Stimulated activated CD4-positive, alpha-beta T cell treated with anti-CD3 and anti-CD28 coated beads, Interleukin-4, amount 100 ng/mL, for 48 hours (primary cell): ENCODE measurements at regions not wholly inside any gene's neighbourhood (a gene's known extent, or its start where the extent isn't known, plus 50 kb on each side); places are given as distances from the start of the nearest gene placed in this dataset.
A peak's percentile ranks its signal among the peaks of the same experiment; 100 is the strongest.

Experiments used
- DNase-seq, 2 donors: peaks; one replicate each; pipeline ENCODE4 v3.0.0-alpha.2; 2020; ENCODE audit warnings: low read depth in 2 of 2

GRCh38 chr17:79398441-79398840 lies 212.4 kb downstream of the RBFOX3 start:
- DNase-seq = no peak

- DNase-seq = no peak
These were observed 214.2 kb downstream of the RBFOX3 start for GRCh38 chr17:79396696-79397095.

- DNase-seq = no peak
These were observed 215.3 kb downstream of the RBFOX3 start for GRCh38 chr17:79395545-79395944.

DNA sequence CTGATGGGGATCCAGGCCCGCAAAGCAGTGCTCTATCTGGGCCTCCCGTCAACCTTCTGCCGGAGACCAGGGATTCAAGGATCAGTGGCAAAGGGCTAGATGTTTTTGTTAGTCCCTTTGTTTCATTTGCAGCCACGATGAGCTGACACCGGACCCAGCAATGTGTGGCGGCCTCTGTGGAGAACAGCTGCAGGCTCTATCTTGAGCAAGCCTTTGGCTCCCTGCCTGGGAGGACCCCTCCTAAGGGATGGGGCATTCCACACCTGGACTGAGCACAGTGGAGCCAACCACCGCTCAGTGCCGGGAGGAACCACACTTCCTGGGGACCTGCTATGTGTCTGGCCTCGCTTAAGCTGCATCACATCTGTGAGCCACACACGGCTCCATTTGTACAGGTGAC lies 215.8 kb downstream of the RBFOX3 start:
- DNase-seq = no peak

- DNase-seq = peak; percentile 60 to 73
These were observed 217.3 kb downstream of the RBFOX3 start for GRCh38 chr17:79393358-79394052.

DNA sequence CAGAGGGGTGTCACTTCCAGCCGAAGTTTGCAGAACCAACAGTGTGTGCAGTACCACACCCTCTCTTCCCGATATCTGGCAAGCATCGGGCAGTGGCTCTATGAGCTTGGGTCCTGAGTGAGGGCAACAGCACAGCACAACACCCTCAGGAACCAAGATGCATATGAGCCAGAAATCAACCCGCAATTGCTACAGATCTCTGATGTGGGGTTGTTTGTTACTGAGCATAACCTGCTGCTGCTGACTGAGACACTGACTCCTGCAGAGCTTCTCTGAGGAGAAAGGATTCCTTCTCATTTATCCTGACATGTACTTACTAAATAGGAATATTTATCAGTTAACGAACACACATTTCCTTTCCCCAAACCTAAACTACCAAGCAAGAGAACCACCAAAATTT lies 218.3 kb downstream of the RBFOX3 start:
- no peak for DNase-seq

GRCh38 chr17:79391376-79392233 lies 219.2 kb downstream of the RBFOX3 start:
- DNase-seq = peak; percentile 46 to 65

DNA sequence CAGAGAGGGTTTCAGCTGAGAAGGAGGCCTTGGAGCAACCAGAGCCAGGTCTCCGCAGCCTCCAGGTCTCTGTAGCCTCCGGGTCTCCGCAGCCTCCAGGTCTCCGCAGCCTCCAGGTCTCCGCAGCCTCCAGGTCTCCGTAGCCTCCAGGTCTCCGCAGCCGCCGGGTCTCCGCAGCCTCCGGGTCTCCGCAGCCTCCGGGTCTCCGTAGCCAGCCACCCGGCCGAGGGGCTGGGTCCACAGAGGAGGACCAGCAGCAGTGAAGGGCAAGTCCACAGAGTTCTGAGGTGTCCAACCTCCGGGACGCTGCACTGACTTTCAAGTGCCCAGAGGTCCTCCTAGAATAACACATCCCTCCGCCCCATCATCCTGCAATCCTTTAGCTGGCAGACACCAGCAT lies 221.0 kb downstream of the RBFOX3 start:
- no peak for DNase-seq

- peak in 1 of 2 donors; percentile 8 for DNase-seq
These were observed 222.1 kb downstream of the RBFOX3 start for GRCh38 chr17:79388556-79389295.

DNA sequence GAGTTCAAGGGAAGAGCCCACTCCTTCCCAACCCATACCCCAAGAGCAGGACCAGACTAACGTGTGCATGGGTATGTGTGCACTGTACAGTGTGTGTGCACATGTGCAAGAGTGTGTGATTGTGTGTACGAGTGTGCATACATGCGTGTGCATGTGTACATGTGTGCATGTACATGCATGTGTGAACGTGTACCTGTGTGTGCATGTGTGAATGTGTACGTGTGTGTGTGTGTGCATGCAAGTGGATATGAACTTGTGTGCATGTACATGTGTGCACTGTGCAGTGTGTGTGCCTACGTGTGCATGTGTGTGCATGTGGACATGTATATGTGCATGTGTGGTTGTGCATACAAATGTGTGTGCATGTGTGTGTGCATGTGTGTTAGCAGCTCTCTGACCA lies 223.1 kb downstream of the RBFOX3 start:
- DNase-seq = no peak

GRCh38 chr17:79385962-79386563 lies 224.8 kb downstream of the RBFOX3 start:
- DNase-seq = no peak

DNA sequence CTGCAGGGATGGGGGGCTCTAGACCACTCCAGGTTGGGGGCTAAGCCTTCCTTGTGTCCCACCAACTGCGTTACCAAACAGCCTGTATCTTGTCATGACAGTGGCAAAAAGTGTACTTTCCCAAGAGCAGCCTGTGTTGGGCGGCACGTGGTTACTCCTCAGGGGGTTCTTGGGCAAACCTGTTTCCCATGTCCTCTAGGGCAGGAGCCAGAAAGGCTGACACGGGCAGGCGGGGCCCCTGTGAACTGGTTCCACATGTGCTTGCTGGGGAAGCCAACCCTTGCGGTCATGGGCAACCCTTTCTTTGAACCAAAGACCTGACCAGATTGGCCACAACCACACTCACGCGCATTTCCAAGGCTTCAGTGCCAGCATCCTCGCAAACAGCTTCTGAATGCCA lies 228.5 kb downstream of the RBFOX3 start:
- no peak for DNase-seq

- no peak for DNase-seq
These were observed 231.0 kb downstream of the RBFOX3 start for GRCh38 chr17:79379700-79380445.

GRCh38 chr17:79377230-79377786 lies 233.5 kb downstream of the RBFOX3 start:
- DNase-seq = no peak

GRCh38 chr17:79374807-79375206 lies 236.0 kb downstream of the RBFOX3 start:
- no peak for DNase-seq

- DNase-seq = no peak
These were observed 236.7 kb downstream of the RBFOX3 start for GRCh38 chr17:79374087-79374689.

DNA sequence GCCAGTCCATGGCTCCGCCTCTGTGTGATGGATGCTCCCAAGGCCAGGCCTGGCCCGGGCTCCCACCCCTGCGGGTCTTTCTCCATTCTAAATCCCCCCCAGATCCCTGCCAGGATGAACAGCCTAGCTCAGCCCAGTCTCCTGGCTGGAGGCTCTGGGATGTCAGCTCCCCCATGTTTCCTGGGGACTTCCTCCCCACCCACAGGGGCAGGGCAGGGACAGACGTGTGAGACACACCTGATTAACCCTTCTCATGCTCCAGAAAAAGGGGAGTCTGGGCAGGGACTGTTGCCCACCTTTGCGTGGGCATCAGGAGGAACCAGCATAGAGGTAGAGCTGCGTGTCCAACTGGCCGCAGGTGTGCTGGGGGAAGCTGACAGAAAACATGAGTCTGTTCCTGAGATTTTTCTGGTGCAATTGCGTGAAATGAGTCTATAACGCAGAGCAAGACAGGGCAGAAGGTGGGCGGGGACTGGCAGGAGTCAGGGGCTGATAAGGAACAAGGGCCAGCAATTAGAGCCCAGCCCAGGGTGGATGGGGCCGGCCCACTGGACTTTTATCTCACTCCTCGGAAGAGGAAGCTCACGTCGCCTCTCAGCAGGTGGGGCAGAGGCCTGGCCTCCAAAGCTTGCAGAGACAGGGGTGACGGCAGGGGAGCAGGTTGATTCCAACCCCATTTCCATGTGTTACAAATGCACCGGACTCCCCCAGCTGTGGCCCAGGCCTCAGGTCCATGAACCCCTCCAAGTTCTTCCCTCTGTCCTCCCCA lies 238.2 kb downstream of the RBFOX3 start:
- DNase-seq = no peak

DNA sequence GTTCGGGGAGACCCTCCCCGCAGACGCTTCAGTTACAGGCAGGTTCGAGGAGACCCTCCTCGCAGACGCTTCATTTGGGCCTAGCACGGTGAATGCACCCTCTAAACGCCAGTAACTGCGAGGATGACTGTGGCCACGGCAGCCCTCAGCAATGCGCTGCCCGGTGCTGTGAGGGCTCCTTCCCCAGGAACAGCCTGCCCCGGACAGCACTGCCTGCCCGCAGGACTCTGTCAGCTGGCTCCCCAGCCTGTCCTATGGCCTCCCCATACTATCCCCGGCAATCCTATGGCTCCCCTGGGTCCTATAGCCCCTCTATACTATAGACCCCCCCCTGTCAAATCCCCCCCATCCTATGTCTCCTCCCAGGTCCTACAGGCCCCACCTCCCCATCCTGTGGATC lies 238.9 kb downstream of the RBFOX3 start:
- DNase-seq = no peak

DNA sequence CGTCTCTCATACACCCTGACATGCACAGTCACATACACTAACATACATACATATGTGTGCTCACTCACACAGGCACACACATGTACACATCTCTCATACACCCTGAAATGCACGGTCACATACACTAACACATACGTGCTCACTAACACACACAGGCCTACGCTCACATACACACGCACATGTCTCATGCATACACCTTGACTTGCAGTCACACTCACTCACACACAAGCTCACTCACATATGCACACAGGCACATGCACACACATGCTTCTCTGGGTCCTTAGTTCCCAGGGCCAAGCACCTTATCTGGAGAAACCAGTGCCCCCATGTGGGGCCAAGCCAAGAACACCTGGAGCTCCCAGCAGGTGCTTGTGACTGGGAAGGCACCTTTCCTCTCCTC lies 240.3 kb downstream of the RBFOX3 start:
- no peak for DNase-seq

DNA sequence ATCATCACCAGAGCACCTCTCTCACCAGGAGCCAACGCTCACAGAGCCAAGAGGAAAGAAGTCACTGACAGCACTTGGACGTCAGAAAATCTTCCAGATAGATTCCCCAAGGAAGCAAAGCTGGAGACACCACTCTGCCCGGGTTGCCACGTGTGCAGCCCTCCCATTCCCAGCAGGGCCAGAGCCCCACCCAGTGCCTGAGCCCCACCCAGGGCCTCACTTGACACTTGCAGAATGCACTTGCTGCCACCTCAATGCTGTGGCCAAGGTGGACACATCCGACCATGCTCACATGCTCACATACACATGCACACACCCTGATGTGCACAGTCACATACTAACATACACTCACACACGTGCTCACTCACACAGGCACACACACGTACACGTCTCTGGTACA lies 240.7 kb downstream of the RBFOX3 start:
- no peak for DNase-seq
